Astrocyte (in vitro differentiated cells and primary cell): ENCODE measurements at regions not wholly inside any gene's neighbourhood (a gene's known extent, or its start where the extent isn't known, plus 50 kb on each side); places are given as distances from the start of the nearest gene placed in this dataset.

Source experiments
- CTCF ChIP-seq: IDR thresholded peaks from 2 replicates; pipeline ENCODE4 v1.5.1; 2011; ENCODE audit warnings: low read depth, mild to moderate bottlenecking, inconsistent platforms, low read length, moderate library complexity; ENCODE audit not compliant: insufficient read depth
- EZH2 ChIP-seq: IDR thresholded peaks from 2 replicates; pipeline ENCODE4 v1.6.1; 2012; ENCODE audit warnings: mild to moderate bottlenecking, low read length, inconsistent platforms; ENCODE audit not compliant: insufficient read depth

- TF ChIP-seq CTCF (no peak), EZH2 (no peak)
Measured at GRCh38 chr6:965343-965742, 272.4 kb upstream of the EXOC2 start.
